GM19324 (cell line): ENCODE measurements at regions not wholly inside any gene's neighbourhood (a gene's known extent, or its start where the extent isn't known, plus 50 kb on each side); places are given as distances from the start of the nearest gene placed in this dataset.
"Not testable (repeated sequence)": the region's sequence is repeated elsewhere in the genome, so short reads cannot be mapped to it uniquely, and the experiment has no call there.

Source experiments
- ATAC-seq: cut with Tn5 transposase; IDR thresholded peaks from one replicate; pipeline ENCODE4 v1.9.1; 2021; ENCODE audit warnings: mild to moderate bottlenecking, moderate library complexity; ENCODE audit not compliant: unreplicated experiment, low FRiP score

GRCh38 chr1:65526049-65526556, 105.6 kb downstream of the LEPR start:
- ATAC-seq = no peak

- ATAC-seq = no peak
These were observed 106.7 kb downstream of the LEPR start for GRCh38 chr1:65527190-65527589.

- ATAC-seq = no peak
These were observed 107.4 kb downstream of the LEPR start for GRCh38 chr1:65527707-65528503.

- no peak for ATAC-seq
These were observed 111.6 kb downstream of the LEPR start for GRCh38 chr1:65531972-65532570.

GRCh38 chr1:65535981-65536380, 115.5 kb downstream of the LEPR start:
- ATAC-seq = no peak

GRCh38 chr1:65538086-65538485, 117.6 kb downstream of the LEPR start:
- ATAC-seq = no peak

- no peak for ATAC-seq
These were observed 118.2 kb downstream of the LEPR start for GRCh38 chr1:65538664-65539063.

- ATAC-seq = no peak
These were observed 119.0 kb downstream of the LEPR start for GRCh38 chr1:65539266-65540131.

GRCh38 chr1:65541161-65541560, 120.7 kb downstream of the LEPR start:
- ATAC-seq = no peak

GRCh38 chr1:65541865-65542264, 121.4 kb downstream of the LEPR start:
- no peak for ATAC-seq

- ATAC-seq = not testable (repeated sequence)
These were observed 122.1 kb downstream of the LEPR start for GRCh38 chr1:65542592-65542991.

GRCh38 chr1:65550306-65551010, 130.0 kb downstream of the LEPR start:
- not testable (repeated sequence) for ATAC-seq

- ATAC-seq = not testable (repeated sequence)
These were observed 132.0 kb downstream of the LEPR start for GRCh38 chr1:65552484-65552883.

GRCh38 chr1:65554086-65554764, 133.8 kb downstream of the LEPR start:
- not testable (repeated sequence) for ATAC-seq

GRCh38 chr1:65554829-65555228, 134.4 kb downstream of the LEPR start:
- ATAC-seq = no peak

- no peak for ATAC-seq
These were observed 137.7 kb downstream of the LEPR start for GRCh38 chr1:65558215-65558614.

- ATAC-seq = no peak
These were observed 144.0 kb downstream of the LEPR start for GRCh38 chr1:65564493-65564892.

GRCh38 chr1:65568285-65568684, 147.8 kb downstream of the LEPR start:
- no peak for ATAC-seq

- ATAC-seq = no peak
These were observed 152.4 kb downstream of the LEPR start for GRCh38 chr1:65572701-65573421.
